SK-N-SH (cell line): ENCODE measurements at regions not wholly inside any gene's neighbourhood (a gene's known extent, or its start where the extent isn't known, plus 50 kb on each side); places are given as distances from the start of the nearest gene placed in this dataset.

ENCODE experiments used
- CTCF ChIA-PET: fragments of 300-600, 350-600 bp; formaldehyde crosslinking; extraction: SDS; loops from one replicate; lab custom pipeline; 2021; lab: Yijun Ruan, JAX
- POLR2A ChIA-PET: fragments of 350-600 bp; sonication (Branson Sonifier 250); formaldehyde crosslinking; extraction: SDS; loops from one replicate; lab custom pipeline; 2020; ENCODE audit warnings: antibody characterized with exemption, inconsistent platforms; lab: Yijun Ruan, JAX
- DNase-seq: peaks from one replicate; pipeline ENCODE4 v3.0.0; 2012
- H2AFZ ChIP-seq: fragments of 200-600 bp; sonication (generic); 2 replicates; pipeline ENCODE4 v1.8.1; 2016; ENCODE audit warnings: antibody characterized with exemption, mild to moderate bottlenecking, low read depth
- H3F3A ChIP-seq: fragments of 200-600 bp; sonication (generic); replicated peaks from 2 replicates; pipeline ENCODE3; 2016; ENCODE audit warnings: antibody characterized with exemption, mild to moderate bottlenecking; ENCODE audit not compliant: insufficient read depth
- H3K27ac ChIP-seq, 2 experiments: fragments of 200-500 bp in 1 of 2; fragments of 200-600 bp in 1 of 2; sonication (Bioruptor generic) in 1 of 2; sonication (generic), shearing (Covaris generic) in 1 of 2; 2 replicates each; pipeline versions ENCODE4 v1.5.1 to v1.6.1; 2014 to 2016; ENCODE audit warnings: low read depth in 2 of 2, inconsistent platforms in 1 of 2, low read length in 1 of 2, mild to moderate bottlenecking in 1 of 2, mixed read lengths in 1 of 2
- H3K27me3 ChIP-seq: fragments of 200-600 bp; sonication (generic), shearing (Covaris generic); 2 replicates; pipeline ENCODE4 v1.6.1; 2016; ENCODE audit warnings: mixed run types; ENCODE audit not compliant: insufficient read depth
- H3K36me3 ChIP-seq, 2 experiments: fragments of 200-500 bp in 1 of 2; fragments of 200-600 bp in 1 of 2; sonication (Bioruptor generic) in 1 of 2; sonication (generic) in 1 of 2; replicated peaks in 1 of 2; 2 replicates each; pipeline versions ENCODE3 to v1.5.1; 2014 to 2016; ENCODE audit warnings: low read length in 1 of 2, mild to moderate bottlenecking in 1 of 2; ENCODE audit not compliant: insufficient read depth in 2 of 2, control insufficient read depth in 1 of 2
- H3K4me1 ChIP-seq, 2 experiments: fragments of 200-500 bp in 1 of 2; fragments of 200-600 bp in 1 of 2; sonication (Bioruptor generic) in 1 of 2; sonication (generic), shearing (Covaris generic) in 1 of 2; 2 replicates each; pipeline versions ENCODE4 v1.5.1 to v1.6.1; 2014 to 2016; ENCODE audit warnings: low read depth in 1 of 2, low read length in 1 of 2, mixed run types in 1 of 2; ENCODE audit not compliant: insufficient read depth in 2 of 2, control insufficient read depth in 1 of 2
- H3K4me2 ChIP-seq: fragments of 200-600 bp; sonication (generic), shearing (Covaris generic); 2 replicates; pipeline ENCODE4 v1.6.1; 2017; ENCODE audit warnings: mixed run types
- H3K4me3 ChIP-seq, 2 experiments: fragments of 200-500 bp in 1 of 2; fragments of 200-600 bp in 1 of 2; sonication (Bioruptor generic) in 1 of 2; sonication (generic), shearing (Covaris generic) in 1 of 2; 2 replicates each; pipeline versions ENCODE4 v1.5.1 to v1.8.1; 2014 to 2016; ENCODE audit warnings: low read depth in 2 of 2, inconsistent platforms in 1 of 2, low read length in 1 of 2, mild to moderate bottlenecking in 1 of 2, mixed read lengths in 1 of 2, moderate library complexity in 1 of 2
- H3K79me2 ChIP-seq: fragments of 200-600 bp; sonication (generic); 2 replicates; pipeline ENCODE4 v1.8.1; 2017; ENCODE audit warnings: mild to moderate bottlenecking; ENCODE audit not compliant: insufficient read depth
- H3K9ac ChIP-seq: fragments of 200-600 bp; sonication (generic); 2 replicates; pipeline ENCODE4 v1.6.1; 2017; ENCODE audit warnings: mixed run types
- H3K9me2 ChIP-seq: fragments of 200-600 bp; sonication (generic); 2 replicates; pipeline ENCODE4 v1.6.1; 2017; ENCODE audit warnings: mixed run types
- H3K9me3 ChIP-seq: fragments of 200-600 bp; sonication (generic); 2 replicates; pipeline ENCODE4 v1.6.1; 2017; ENCODE audit warnings: mixed run types, mild to moderate bottlenecking, moderate library complexity
- H4K20me1 ChIP-seq: fragments of 200-600 bp; sonication (generic); 2 replicates; pipeline ENCODE4 v1.6.1; 2017; ENCODE audit warnings: mild to moderate bottlenecking, mixed run types; ENCODE audit not compliant: insufficient read depth
- CTCF ChIP-seq: fragments of 200-600 bp; sonication (generic); IDR thresholded peaks from 2 replicates; pipeline ENCODE4 v1.6.1; 2017; ENCODE audit warnings: antibody characterized with exemption, mild to moderate bottlenecking, moderate library complexity
- EP300 ChIP-seq, 2 experiments: IDR thresholded peaks; 2 replicates each; pipeline versions ENCODE4 v1.4.0 to v1.6.1; 2012; ENCODE audit warnings: borderline replicate concordance in 1 of 2, low read depth in 1 of 2, low read length in 1 of 2
- FOSL2 ChIP-seq: IDR thresholded peaks from 2 replicates; pipeline ENCODE4 v1.4.0; 2012; ENCODE audit warnings: low read depth, mild to moderate bottlenecking, moderate library complexity, borderline replicate concordance
- FOXJ3 ChIP-seq: sonication (generic); formaldehyde crosslinking; IDR thresholded peaks from 2 replicates; pipeline ENCODE4 v1.5.1; 2020; ENCODE audit warnings: mild to moderate bottlenecking, missing genetic modification reagents
- MAX ChIP-seq: IDR thresholded peaks from 2 replicates; pipeline ENCODE4 v1.4.0; 2012; ENCODE audit warnings: low read depth
- PBX3 ChIP-seq: IDR thresholded peaks from 2 replicates; pipeline ENCODE4; 2012
- POLR2AphosphoS5 ChIP-seq: IDR thresholded peaks from 2 replicates; pipeline ENCODE4 v1.6.1; 2012; ENCODE audit warnings: low read depth, low read length
- RCOR1 ChIP-seq: fragments of 150-350 bp; IDR thresholded peaks from 2 replicates; pipeline ENCODE4 v1.6.1; 2017; ENCODE audit warnings: antibody characterized with exemption, low read length
- RXRA ChIP-seq: IDR thresholded peaks from 2 replicates; pipeline ENCODE4 v1.4.0; 2012; ENCODE audit warnings: low read depth, mild to moderate bottlenecking, borderline replicate concordance
- SIN3A ChIP-seq: IDR thresholded peaks from 2 replicates; pipeline ENCODE4 v1.6.1; 2012; ENCODE audit warnings: low read depth, mild to moderate bottlenecking, low read length, moderate library complexity, borderline replicate concordance
- SMC3 ChIP-seq: IDR thresholded peaks from 2 replicates; pipeline ENCODE4 v1.6.1; 2012; ENCODE audit warnings: low read depth, low read length, improper control_type of control experiment
- TCF12 ChIP-seq: IDR thresholded peaks from 2 replicates; pipeline ENCODE4 v1.4.0; 2012
- USF1 ChIP-seq: IDR thresholded peaks from 2 replicates; pipeline ENCODE4 v1.4.0; 2012; ENCODE audit warnings: low read depth, borderline replicate concordance
- YY1 ChIP-seq: IDR thresholded peaks from 2 replicates; pipeline ENCODE4 v1.4.0; 2012; ENCODE audit warnings: low read depth, mild to moderate bottlenecking
- WGBS: methylation state at CpG from one replicate; pipeline ENCODE4 v1.1.6; 2017; ENCODE audit warnings: low lambda C conversion rate; 5-methylcytosine and 5-hydroxymethylcytosine counted together
- TF ChIP-seq, protein P1 (sequence below): IDR thresholded peaks from 2 replicates; pipeline ENCODE4 v1.6.1; 2012; ENCODE audit warnings: mild to moderate bottlenecking, low read depth, low read length, moderate library complexity

DNA sequence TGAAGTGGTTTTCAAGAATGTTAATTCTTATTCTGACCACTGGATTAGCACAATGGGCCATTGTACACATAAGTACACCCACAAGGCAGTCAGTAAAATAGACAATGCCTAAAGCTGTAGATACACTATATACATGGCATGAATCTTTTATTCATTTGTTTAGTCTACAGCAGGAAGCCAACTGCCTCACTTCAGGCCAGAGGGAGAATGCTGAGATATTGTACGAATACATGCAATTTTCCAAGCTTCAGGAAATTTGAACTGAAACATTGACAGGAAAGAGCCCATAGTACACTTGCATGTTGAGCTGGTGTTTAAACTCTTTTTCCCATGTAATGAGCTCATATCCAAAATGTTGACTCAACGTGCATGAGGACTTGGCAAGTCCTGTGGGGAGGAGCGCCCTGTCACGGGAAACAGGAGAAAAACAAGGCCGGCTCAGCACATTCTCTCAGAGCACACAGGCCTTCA is 111.6 kb upstream of the CYP1B1 start (continued):
- TF ChIP-seq, protein P1, sequence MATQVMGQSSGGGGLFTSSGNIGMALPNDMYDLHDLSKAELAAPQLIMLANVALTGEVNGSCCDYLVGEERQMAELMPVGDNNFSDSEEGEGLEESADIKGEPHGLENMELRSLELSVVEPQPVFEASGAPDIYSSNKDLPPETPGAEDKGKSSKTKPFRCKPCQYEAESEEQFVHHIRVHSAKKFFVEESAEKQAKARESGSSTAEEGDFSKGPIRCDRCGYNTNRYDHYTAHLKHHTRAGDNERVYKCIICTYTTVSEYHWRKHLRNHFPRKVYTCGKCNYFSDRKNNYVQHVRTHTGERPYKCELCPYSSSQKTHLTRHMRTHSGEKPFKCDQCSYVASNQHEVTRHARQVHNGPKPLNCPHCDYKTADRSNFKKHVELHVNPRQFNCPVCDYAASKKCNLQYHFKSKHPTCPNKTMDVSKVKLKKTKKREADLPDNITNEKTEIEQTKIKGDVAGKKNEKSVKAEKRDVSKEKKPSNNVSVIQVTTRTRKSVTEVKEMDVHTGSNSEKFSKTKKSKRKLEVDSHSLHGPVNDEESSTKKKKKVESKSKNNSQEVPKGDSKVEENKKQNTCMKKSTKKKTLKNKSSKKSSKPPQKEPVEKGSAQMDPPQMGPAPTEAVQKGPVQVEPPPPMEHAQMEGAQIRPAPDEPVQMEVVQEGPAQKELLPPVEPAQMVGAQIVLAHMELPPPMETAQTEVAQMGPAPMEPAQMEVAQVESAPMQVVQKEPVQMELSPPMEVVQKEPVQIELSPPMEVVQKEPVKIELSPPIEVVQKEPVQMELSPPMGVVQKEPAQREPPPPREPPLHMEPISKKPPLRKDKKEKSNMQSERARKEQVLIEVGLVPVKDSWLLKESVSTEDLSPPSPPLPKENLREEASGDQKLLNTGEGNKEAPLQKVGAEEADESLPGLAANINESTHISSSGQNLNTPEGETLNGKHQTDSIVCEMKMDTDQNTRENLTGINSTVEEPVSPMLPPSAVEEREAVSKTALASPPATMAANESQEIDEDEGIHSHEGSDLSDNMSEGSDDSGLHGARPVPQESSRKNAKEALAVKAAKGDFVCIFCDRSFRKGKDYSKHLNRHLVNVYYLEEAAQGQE, result no peak
- TF ChIP-seq USF1 (no peak), FOXJ3 (no peak), RCOR1 (no peak), SMC3 (no peak), TCF12 (no peak), CTCF (no peak), MAX (no peak), SIN3A (no peak), FOSL2 (no peak)

DNA sequence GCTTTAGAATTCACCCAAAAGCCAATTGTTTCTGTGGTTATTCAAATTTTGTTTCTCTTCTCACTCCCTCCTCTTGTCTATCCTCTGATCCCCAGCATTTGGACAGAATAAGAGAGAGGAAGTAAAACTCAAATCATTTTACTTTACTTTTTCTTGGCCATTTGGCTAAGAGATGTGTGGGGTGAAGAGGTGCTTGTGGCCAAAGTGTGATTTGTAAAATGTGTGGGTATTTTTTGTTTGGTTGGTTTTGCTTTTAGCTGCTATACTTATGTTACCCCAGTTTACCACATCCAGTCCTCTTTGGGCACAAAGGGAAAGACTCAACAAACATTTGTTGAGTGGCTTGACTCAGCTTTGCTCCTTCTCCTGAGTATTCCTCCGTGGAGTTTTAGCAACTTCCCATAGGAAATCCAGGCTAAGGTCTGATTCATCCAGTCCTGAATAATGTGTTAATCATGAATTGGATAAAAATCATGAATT is 109.1 kb upstream of the CYP1B1 start:
- H2AFZ ChIP-seq, result no peak overlapping the region
- no peak overlapping the region for H3K27ac ChIP-seq
- no peak overlapping the region for H3K4me2 ChIP-seq
- 33% methylated on average over 1 of the region's 1 CpG for whole genome bisulfite sequencing
- H4K20me1 ChIP-seq, result no peaks in the 10 kb centered on the region
- H3K4me3 ChIP-seq, result no peak overlapping the region
- no peaks in the 10 kb centered on the region for H3K36me3 ChIP-seq
- no peaks in the 10 kb centered on the region for H3F3A ChIP-seq
- no peaks in the 10 kb centered on the region for H3K9me2 ChIP-seq
- ChIA-PET POLR2A (no interaction called here), CTCF (no interaction called here)
- no peaks in the 10 kb centered on the region for H3K79me2 ChIP-seq
- no peaks in the 10 kb centered on the region for H3K9me3 ChIP-seq
- DNase-seq, result no peak
- TF ChIP-seq YY1 (no peak), USF1 (no peak), POLR2AphosphoS5 (no peak), EP300 (IDR thresholded peaks at IDR 0.05; ENCODE audit: borderline replicate concordance in 1 of 2, low read depth in 1 of 2, low read length in 1 of 2) (no peak), CTCF (no peak), FOXJ3 (no peak), RXRA (no peak), PBX3 (no peak)
- no peaks in the 10 kb centered on the region for H3K27me3 ChIP-seq
- H3K4me1 ChIP-seq, result no peaks in the 10 kb centered on the region; a peak in 1 of 4 replicates
- H3K9ac ChIP-seq, result no peak overlapping the region
